Activated T-cell treated with anti-CD3 and anti-CD28 coated beads, Interleukin-2, amount 50 U/mL, for 1 hour (primary cell): ENCODE measurements at regions not wholly inside any gene's neighbourhood (a gene's known extent, or its start where the extent isn't known, plus 50 kb on each side); places are given as distances from the start of the nearest gene placed in this dataset.
"Not testable (repeated sequence)": the region's sequence is repeated elsewhere in the genome, so short reads cannot be mapped to it uniquely, and the experiment has no call there.

Experiments
- DNase-seq: peaks from one replicate; pipeline ENCODE4 v3.0.0-alpha.2; 2020

- not testable (repeated sequence) for DNase-seq
Measured at GRCh38 chr11:67803519-67803918, 129.1 kb upstream of the ALDH3B2 start.

GRCh38 chr11:67803055-67803454 is 128.6 kb upstream of the ALDH3B2 start:
- not testable (repeated sequence) for DNase-seq

GRCh38 chr11:67802623-67803022 is 128.2 kb upstream of the ALDH3B2 start:
- not testable (repeated sequence) for DNase-seq

- not testable (repeated sequence) for DNase-seq
Measured at GRCh38 chr11:67801397-67801796, 127.0 kb upstream of the ALDH3B2 start.

GRCh38 chr11:67800591-67800990 is 126.2 kb upstream of the ALDH3B2 start:
- not testable (repeated sequence) for DNase-seq

- not testable (repeated sequence) for DNase-seq
Measured at GRCh38 chr11:67799808-67800207, 125.4 kb upstream of the ALDH3B2 start.

- DNase-seq, result not testable (repeated sequence)
Measured at GRCh38 chr11:67797726-67798521, 123.5 kb upstream of the ALDH3B2 start.

GRCh38 chr11:67795746-67796145 is 121.3 kb upstream of the ALDH3B2 start:
- no peak for DNase-seq

- not testable (repeated sequence) for DNase-seq
Measured at GRCh38 chr11:67793750-67794149, 119.3 kb upstream of the ALDH3B2 start.

GRCh38 chr11:67792273-67792990 is 118.0 kb upstream of the ALDH3B2 start:
- peak; percentile 67 for DNase-seq

GRCh38 chr11:67791598-67792170 is 117.3 kb upstream of the ALDH3B2 start:
- not testable (repeated sequence) for DNase-seq

GRCh38 chr11:67788341-67788695 is 113.9 kb upstream of the ALDH3B2 start:
- DNase-seq, result not testable (repeated sequence)

- DNase-seq, result not testable (repeated sequence)
Measured at GRCh38 chr11:67787681-67788340, 113.4 kb upstream of the ALDH3B2 start.

GRCh38 chr11:67781967-67782366 is 107.5 kb upstream of the ALDH3B2 start:
- DNase-seq, result not testable (repeated sequence)

- not testable (repeated sequence) for DNase-seq
Measured at GRCh38 chr11:67781506-67781905, 107.1 kb upstream of the ALDH3B2 start.

- DNase-seq, result no peak
Measured at GRCh38 chr11:67780056-67780455, 105.6 kb upstream of the ALDH3B2 start.

GRCh38 chr11:67779189-67779875 is 104.9 kb upstream of the ALDH3B2 start:
- not testable (repeated sequence) for DNase-seq

- no peak for DNase-seq
Measured at GRCh38 chr11:67776852-67777520, 102.6 kb upstream of the ALDH3B2 start.

GRCh38 chr11:67774175-67774574 is 99.8 kb upstream of the ALDH3B2 start:
- not testable (repeated sequence) for DNase-seq

GRCh38 chr11:67768001-67768730 is 93.7 kb upstream of the ALDH3B2 start:
- DNase-seq, result not testable (repeated sequence)

- DNase-seq, result not testable (repeated sequence)
Measured at GRCh38 chr11:67761211-67761610, 86.8 kb upstream of the ALDH3B2 start.
